Neural cell (in vitro differentiated cells): ENCODE measurements at regions not wholly inside any gene's neighbourhood (a gene's known extent, or its start where the extent isn't known, plus 50 kb on each side); places are given as distances from the start of the nearest gene placed in this dataset.

Experiments
- H2AFZ ChIP-seq: fragments of 200-600, 300-800 bp; sonication (generic), shearing (Covaris generic); 2 replicates; pipeline ENCODE4 v1.6.0; 2014; ENCODE audit warnings: low read depth, mild to moderate bottlenecking, antibody characterized with exemption, low read length, moderate library complexity
- H3F3A ChIP-seq: fragments of 200-600 bp; shearing (Covaris generic); 2 replicates; pipeline ENCODE4 v1.6.1; 2016; ENCODE audit warnings: mild to moderate bottlenecking, moderate library complexity, mixed read lengths, antibody characterized with exemption, low read length; ENCODE audit not compliant: insufficient read depth, poor library complexity, severe bottlenecking
- H3K27ac ChIP-seq: fragments of 200-600, 300-800 bp; sonication (generic), shearing (Covaris generic); 2 replicates; pipeline ENCODE4 v1.5.1; 2014; ENCODE audit warnings: mild to moderate bottlenecking, low read length, moderate library complexity
- H3K27me3 ChIP-seq: fragments of 300-800, 200-600 bp; sonication (generic), shearing (Covaris generic); 2 replicates; pipeline ENCODE4 v1.6.0; 2014; ENCODE audit warnings: mild to moderate bottlenecking, low read depth, low read length, moderate library complexity; ENCODE audit not compliant: insufficient read depth
- H3K36me3 ChIP-seq: fragments of 300-800, 200-600 bp; sonication (generic), shearing (Covaris generic); 2 replicates; pipeline ENCODE4 v1.5.1; 2014; ENCODE audit warnings: mild to moderate bottlenecking, antibody characterized with exemption, low read length, moderate library complexity; ENCODE audit not compliant: insufficient read depth
- H3K4me2 ChIP-seq: fragments of 300-800, 200-600 bp; sonication (generic), shearing (Covaris generic); 2 replicates; pipeline ENCODE4 v1.6.0; 2014; ENCODE audit warnings: mild to moderate bottlenecking, low read length
- H3K4me3 ChIP-seq: fragments of 300-800, 200-600 bp; sonication (generic), shearing (Covaris generic); 2 replicates; pipeline ENCODE4 v1.5.1; 2014; ENCODE audit warnings: mild to moderate bottlenecking, low read length, moderate library complexity
- H3K79me2 ChIP-seq: fragments of 200-600 bp; shearing (Covaris generic); replicated peaks from 2 replicates; pipeline ENCODE4 v1.6.0; 2014; ENCODE audit warnings: mild to moderate bottlenecking, low read length, moderate library complexity; ENCODE audit not compliant: insufficient read depth
- H3K9ac ChIP-seq: fragments of 300-800, 200-600 bp; sonication (generic), shearing (Covaris generic); 2 replicates; pipeline ENCODE4 v1.6.1; 2016; ENCODE audit warnings: mild to moderate bottlenecking, low read length, mixed read lengths
- H3K9me2 ChIP-seq: fragments of 200-600 bp; shearing (Covaris generic); 2 replicates; pipeline ENCODE4 v1.6.1; 2016; ENCODE audit warnings: mild to moderate bottlenecking, low read length, mixed read lengths; ENCODE audit not compliant: insufficient read depth
- H3K9me3 ChIP-seq: fragments of 200-600, 300-800 bp; sonication (generic), shearing (Covaris generic); 2 replicates; pipeline ENCODE4 v1.6.1; 2016; ENCODE audit warnings: mild to moderate bottlenecking, mixed run types, low read length, moderate library complexity, mixed read lengths
- H4K20me1 ChIP-seq: fragments of 200-600 bp; shearing (Covaris generic); 2 replicates; pipeline ENCODE4 v1.6.1; 2016; ENCODE audit warnings: mild to moderate bottlenecking, mixed run types; ENCODE audit not compliant: insufficient read depth
- EP300 ChIP-seq: fragments of 450-650 bp; conservative IDR thresholded peaks from 2 replicates; pipeline ENCODE4 v1.6.1; 2014; ENCODE audit warnings: antibody characterized with exemption, mild to moderate bottlenecking, moderate library complexity; ENCODE audit not compliant: poor library complexity, severe bottlenecking
- EZH2 ChIP-seq: fragments of 200-600, 300-800 bp; shearing (Covaris generic), sonication (generic); IDR thresholded peaks from 2 replicates; pipeline ENCODE4 v1.6.1; 2014; ENCODE audit warnings: antibody characterized with exemption, low read length, borderline replicate concordance, mild to moderate bottlenecking; ENCODE audit not compliant: insufficient read depth, poor library complexity, severe bottlenecking
- MXI1 ChIP-seq: fragments of 450-650 bp; conservative IDR thresholded peaks from 2 replicates; pipeline ENCODE4 v1.6.1; 2014; ENCODE audit warnings: antibody characterized with exemption, mild to moderate bottlenecking; ENCODE audit not compliant: poor library complexity, severe bottlenecking
- POLR2AphosphoS5 ChIP-seq: IDR thresholded peaks from 2 replicates; pipeline ENCODE4 v1.6.1; 2012
- RAD21 ChIP-seq: fragments of 450-650 bp; conservative IDR thresholded peaks from 2 replicates; pipeline ENCODE4 v1.6.1; 2014; ENCODE audit warnings: antibody characterized with exemption, mild to moderate bottlenecking, moderate library complexity
- SMC3 ChIP-seq: fragments of 450-650 bp; conservative IDR thresholded peaks from 2 replicates; pipeline ENCODE4 v1.6.1; 2014; ENCODE audit warnings: antibody characterized with exemption, mild to moderate bottlenecking, moderate library complexity; ENCODE audit not compliant: poor library complexity
- TAF1 ChIP-seq: IDR thresholded peaks from 2 replicates; pipeline ENCODE4 v1.6.1; 2012; ENCODE audit warnings: low read depth
- TF ChIP-seq, protein P1 (sequence below): IDR thresholded peaks from 2 replicates; pipeline ENCODE4 v1.6.1; 2012; ENCODE audit warnings: borderline replicate concordance
- TF ChIP-seq, protein P2 (sequence below): fragments of 450-650 bp; IDR thresholded peaks from 2 replicates; pipeline ENCODE4 v1.5.1; 2014; ENCODE audit warnings: antibody characterized with exemption, mild to moderate bottlenecking, moderate library complexity; ENCODE audit not compliant: poor library complexity, severe bottlenecking

DNA sequence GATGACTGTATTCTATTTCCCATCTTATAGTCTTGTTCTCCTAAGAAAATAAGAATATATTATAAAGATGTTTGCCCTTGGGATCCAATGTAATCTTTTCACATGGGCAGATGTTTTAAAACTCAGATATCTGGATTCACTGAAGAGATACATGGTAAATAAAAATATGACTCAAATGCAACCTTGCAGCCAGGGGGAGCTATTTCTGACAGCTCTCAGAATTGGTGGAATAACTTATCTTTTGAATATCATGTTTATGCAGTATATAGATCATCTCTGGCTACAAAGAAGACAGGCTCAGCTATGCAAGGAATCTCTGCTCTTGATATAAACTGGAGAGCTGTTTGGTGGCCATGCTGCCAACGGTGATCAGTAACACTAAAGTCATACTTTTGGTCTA lies 274.7 kb downstream of the GLUD2 start:
- Histone ChIP-seq H3F3A (no peaks in the 10 kb centered on the region), H4K20me1 (no peaks in the 10 kb centered on the region), H3K36me3 (no peaks in the 10 kb centered on the region), H3K79me2 (no peaks in the 10 kb centered on the region), H3K4me2 (no peak overlapping the region), H3K9me2 (no peaks in the 10 kb centered on the region), H3K4me3 (no peak overlapping the region), H3K27me3 (no peaks in the 10 kb centered on the region), H3K27ac (no peak overlapping the region), H3K9me3 (no peaks in the 10 kb centered on the region), H2AFZ (no peak overlapping the region), H3K9ac (no peak overlapping the region)
- TF ChIP-seq TAF1 = no peak
- TF ChIP-seq, protein P1, sequence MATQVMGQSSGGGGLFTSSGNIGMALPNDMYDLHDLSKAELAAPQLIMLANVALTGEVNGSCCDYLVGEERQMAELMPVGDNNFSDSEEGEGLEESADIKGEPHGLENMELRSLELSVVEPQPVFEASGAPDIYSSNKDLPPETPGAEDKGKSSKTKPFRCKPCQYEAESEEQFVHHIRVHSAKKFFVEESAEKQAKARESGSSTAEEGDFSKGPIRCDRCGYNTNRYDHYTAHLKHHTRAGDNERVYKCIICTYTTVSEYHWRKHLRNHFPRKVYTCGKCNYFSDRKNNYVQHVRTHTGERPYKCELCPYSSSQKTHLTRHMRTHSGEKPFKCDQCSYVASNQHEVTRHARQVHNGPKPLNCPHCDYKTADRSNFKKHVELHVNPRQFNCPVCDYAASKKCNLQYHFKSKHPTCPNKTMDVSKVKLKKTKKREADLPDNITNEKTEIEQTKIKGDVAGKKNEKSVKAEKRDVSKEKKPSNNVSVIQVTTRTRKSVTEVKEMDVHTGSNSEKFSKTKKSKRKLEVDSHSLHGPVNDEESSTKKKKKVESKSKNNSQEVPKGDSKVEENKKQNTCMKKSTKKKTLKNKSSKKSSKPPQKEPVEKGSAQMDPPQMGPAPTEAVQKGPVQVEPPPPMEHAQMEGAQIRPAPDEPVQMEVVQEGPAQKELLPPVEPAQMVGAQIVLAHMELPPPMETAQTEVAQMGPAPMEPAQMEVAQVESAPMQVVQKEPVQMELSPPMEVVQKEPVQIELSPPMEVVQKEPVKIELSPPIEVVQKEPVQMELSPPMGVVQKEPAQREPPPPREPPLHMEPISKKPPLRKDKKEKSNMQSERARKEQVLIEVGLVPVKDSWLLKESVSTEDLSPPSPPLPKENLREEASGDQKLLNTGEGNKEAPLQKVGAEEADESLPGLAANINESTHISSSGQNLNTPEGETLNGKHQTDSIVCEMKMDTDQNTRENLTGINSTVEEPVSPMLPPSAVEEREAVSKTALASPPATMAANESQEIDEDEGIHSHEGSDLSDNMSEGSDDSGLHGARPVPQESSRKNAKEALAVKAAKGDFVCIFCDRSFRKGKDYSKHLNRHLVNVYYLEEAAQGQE = no peak

DNA sequence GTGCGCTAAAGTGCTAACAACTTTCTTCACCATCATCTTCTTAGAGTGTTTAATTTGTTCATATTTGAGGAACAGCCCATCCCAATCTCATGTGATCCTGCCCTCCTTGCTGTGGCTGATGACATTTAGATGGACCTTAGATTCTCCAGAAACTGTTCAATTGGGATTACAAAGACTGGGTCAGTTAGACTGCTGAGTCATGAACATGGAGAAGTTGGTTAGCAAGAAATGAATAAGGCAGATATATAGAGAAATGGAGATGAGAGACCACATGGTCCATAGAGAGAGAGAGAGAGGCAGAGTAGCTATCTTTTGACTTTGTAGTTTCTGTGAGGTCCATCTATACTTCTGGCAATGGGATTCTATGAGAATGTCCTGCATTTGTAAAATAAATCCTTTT lies 275.9 kb downstream of the GLUD2 start:
- no peaks in the 10 kb centered on the region for H4K20me1 ChIP-seq
- H3K36me3 ChIP-seq = no peaks in the 10 kb centered on the region
- no peak overlapping the region for H3K9ac ChIP-seq
- H2AFZ ChIP-seq = no peak overlapping the region
- no peaks in the 10 kb centered on the region for H3K79me2 ChIP-seq
- H3K4me3 ChIP-seq = no peak overlapping the region
- H3K9me3 ChIP-seq = no peaks in the 10 kb centered on the region
- no peaks in the 10 kb centered on the region for H3F3A ChIP-seq
- no peaks in the 10 kb centered on the region for H3K27me3 ChIP-seq
- H3K4me2 ChIP-seq = no peak overlapping the region
- no peak overlapping the region for H3K27ac ChIP-seq
- TF ChIP-seq TAF1 (no peak), RAD21 (no peak), POLR2AphosphoS5 (no peak), MXI1 (no peak), EP300 (no peak), EZH2 (no peak), SMC3 (no peak)
- TF ChIP-seq, protein P2, sequence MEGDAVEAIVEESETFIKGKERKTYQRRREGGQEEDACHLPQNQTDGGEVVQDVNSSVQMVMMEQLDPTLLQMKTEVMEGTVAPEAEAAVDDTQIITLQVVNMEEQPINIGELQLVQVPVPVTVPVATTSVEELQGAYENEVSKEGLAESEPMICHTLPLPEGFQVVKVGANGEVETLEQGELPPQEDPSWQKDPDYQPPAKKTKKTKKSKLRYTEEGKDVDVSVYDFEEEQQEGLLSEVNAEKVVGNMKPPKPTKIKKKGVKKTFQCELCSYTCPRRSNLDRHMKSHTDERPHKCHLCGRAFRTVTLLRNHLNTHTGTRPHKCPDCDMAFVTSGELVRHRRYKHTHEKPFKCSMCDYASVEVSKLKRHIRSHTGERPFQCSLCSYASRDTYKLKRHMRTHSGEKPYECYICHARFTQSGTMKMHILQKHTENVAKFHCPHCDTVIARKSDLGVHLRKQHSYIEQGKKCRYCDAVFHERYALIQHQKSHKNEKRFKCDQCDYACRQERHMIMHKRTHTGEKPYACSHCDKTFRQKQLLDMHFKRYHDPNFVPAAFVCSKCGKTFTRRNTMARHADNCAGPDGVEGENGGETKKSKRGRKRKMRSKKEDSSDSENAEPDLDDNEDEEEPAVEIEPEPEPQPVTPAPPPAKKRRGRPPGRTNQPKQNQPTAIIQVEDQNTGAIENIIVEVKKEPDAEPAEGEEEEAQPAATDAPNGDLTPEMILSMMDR = no peak
- TF ChIP-seq, protein P1 = no peak
- no peaks in the 10 kb centered on the region for H3K9me2 ChIP-seq
